ENCODE measurements at regions not wholly inside any gene's neighbourhood (a gene's known extent, or its start where the extent isn't known, plus 50 kb on each side); places are given as distances from the start of the nearest gene placed in this dataset.

- TF ChIP-seq, protein P1, sequence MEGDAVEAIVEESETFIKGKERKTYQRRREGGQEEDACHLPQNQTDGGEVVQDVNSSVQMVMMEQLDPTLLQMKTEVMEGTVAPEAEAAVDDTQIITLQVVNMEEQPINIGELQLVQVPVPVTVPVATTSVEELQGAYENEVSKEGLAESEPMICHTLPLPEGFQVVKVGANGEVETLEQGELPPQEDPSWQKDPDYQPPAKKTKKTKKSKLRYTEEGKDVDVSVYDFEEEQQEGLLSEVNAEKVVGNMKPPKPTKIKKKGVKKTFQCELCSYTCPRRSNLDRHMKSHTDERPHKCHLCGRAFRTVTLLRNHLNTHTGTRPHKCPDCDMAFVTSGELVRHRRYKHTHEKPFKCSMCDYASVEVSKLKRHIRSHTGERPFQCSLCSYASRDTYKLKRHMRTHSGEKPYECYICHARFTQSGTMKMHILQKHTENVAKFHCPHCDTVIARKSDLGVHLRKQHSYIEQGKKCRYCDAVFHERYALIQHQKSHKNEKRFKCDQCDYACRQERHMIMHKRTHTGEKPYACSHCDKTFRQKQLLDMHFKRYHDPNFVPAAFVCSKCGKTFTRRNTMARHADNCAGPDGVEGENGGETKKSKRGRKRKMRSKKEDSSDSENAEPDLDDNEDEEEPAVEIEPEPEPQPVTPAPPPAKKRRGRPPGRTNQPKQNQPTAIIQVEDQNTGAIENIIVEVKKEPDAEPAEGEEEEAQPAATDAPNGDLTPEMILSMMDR (conservative IDR thresholded peaks at IDR 0.05; ENCODE audit: low read depth, low read length), result no peak
- TF ChIP-seq POLR2A (IDR thresholded peaks at IDR 0.05; ENCODE audit: low read depth, low read length), result no peak
- TF ChIP-seq RFX5 (IDR thresholded peaks at IDR 0.05; ENCODE audit: low read depth, low read length), result no peak
- TF ChIP-seq SMC3 (IDR thresholded peaks at IDR 0.05; ENCODE audit: low read depth, low read length), result no peak
- no peak for TF ChIP-seq CHD1 (IDR thresholded peaks at IDR 0.05; ENCODE audit: low read depth, low read length)
These were observed 295.5 kb downstream of the MAF start for GRCh38 chr16:79305074-79305473.
